Astrocyte of the spinal cord (primary cell): ENCODE measurements at regions not wholly inside any gene's neighbourhood (a gene's known extent, or its start where the extent isn't known, plus 50 kb on each side); places are given as distances from the start of the nearest gene placed in this dataset.

ENCODE experiments used
- DNase-seq: peaks from one replicate; pipeline ENCODE4 v3.0.0; 2011; ENCODE audit warnings: low read depth, low spot score
- H3K4me3 ChIP-seq: 2 replicates; pipeline ENCODE4 v1.5.1; 2011; ENCODE audit warnings: low read depth, mild to moderate bottlenecking, low read length, moderate library complexity
- in situ Hi-C: cut with HindIII; loops from 2 replicates; pipeline ENCODE4 v1.10.0; 2017; ENCODE audit warnings: low sequenced_read_pairs
- TF ChIP-seq, protein P1 (sequence below): IDR thresholded peaks from 2 replicates; pipeline ENCODE4 v1.5.1; 2012; ENCODE audit warnings: low read depth, mild to moderate bottlenecking, low read length, inconsistent platforms

DNA sequence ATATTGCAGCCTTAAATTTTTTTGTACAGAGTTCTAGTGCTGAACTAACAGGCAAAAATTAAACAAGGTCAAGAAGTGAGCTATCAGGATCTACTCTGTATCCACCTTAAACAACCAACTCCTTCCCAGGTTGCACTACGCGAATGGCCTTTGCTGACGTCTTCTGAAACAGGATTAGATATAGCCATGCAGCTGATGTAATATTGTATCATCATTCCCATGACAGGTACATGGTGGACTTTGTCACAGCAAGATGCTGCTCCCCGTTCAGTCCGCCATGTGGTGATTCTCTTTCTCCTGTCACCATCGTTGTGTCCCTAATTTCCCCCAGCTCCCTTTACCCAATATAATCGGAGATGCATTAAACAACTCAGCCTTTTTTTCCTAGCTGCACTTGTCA is 328.9 kb downstream of the DEPDC1B start:
- in situ Hi-C loops = no loop called here
- TF ChIP-seq, protein P1, sequence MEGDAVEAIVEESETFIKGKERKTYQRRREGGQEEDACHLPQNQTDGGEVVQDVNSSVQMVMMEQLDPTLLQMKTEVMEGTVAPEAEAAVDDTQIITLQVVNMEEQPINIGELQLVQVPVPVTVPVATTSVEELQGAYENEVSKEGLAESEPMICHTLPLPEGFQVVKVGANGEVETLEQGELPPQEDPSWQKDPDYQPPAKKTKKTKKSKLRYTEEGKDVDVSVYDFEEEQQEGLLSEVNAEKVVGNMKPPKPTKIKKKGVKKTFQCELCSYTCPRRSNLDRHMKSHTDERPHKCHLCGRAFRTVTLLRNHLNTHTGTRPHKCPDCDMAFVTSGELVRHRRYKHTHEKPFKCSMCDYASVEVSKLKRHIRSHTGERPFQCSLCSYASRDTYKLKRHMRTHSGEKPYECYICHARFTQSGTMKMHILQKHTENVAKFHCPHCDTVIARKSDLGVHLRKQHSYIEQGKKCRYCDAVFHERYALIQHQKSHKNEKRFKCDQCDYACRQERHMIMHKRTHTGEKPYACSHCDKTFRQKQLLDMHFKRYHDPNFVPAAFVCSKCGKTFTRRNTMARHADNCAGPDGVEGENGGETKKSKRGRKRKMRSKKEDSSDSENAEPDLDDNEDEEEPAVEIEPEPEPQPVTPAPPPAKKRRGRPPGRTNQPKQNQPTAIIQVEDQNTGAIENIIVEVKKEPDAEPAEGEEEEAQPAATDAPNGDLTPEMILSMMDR = no peak
- no peak for DNase-seq
- no peak overlapping the region for H3K4me3 ChIP-seq

DNA sequence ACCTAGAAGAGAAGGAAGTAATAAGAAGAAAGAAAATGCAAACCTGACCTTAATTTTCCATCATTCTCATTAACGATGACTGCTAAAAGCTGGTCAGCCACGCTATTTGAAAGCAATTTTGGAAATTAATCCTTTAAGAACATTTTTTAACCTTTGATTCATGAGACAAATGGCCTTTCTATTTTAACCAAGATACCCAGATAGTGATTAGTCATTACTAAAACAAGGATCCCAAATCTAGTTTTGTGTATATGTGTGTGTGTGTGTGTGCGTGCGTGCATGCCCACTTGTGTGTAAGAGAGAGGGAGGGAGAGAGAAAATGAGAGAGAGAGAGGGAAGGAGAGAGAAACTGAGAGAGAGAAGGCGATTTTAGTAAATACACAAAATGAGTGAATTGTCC is 329.5 kb downstream of the DEPDC1B start:
- TF ChIP-seq, protein P1 = no peak
- H3K4me3 ChIP-seq = no peak overlapping the region
- no peak for DNase-seq
- in situ Hi-C loops = no loop called here

DNA sequence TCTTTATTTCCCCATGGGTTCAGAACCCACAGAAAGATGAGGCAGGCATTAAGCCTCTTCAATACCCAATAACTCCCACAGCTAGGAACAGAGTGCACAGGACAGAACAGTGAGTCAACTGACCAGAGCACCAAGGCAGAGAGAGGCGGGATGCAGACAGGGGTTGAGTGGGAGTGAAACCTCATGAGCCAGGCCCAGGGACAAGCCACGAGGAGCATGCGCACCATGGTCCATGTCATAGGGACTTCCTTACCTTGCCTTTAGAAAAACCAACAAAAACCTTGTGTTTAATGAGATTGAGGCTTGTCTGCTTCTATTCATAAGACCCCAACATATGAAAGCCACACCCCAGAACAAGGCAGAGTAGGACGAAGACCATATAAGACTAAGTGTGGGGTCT is 330.6 kb downstream of the DEPDC1B start:
- in situ Hi-C loops = no loop called here
- TF ChIP-seq, protein P1 = no peak
- no peak for DNase-seq
- H3K4me3 ChIP-seq = no peak overlapping the region

DNA sequence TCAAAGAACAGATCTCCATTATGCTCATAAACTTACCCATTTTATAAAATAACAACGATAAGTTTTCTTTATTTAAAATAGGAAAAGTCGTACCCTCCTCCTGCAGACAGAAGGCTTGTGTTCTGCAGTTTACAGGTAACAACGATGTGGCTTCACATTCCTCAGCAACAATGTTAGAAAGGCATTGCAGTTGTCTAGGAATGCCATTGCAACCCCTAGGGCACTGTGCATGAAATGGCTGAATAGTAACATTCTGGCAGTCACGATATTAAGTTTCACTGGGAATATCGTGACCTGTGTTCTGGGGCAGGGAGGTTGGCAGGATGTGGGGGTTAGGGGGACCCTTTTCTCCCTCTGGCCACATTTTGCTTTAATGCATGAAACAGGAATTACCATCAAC is 331.9 kb downstream of the DEPDC1B start:
- DNase-seq = no peak
- TF ChIP-seq, protein P1 = no peak
- in situ Hi-C loops = no loop called here
- H3K4me3 ChIP-seq = no peak overlapping the region

DNA sequence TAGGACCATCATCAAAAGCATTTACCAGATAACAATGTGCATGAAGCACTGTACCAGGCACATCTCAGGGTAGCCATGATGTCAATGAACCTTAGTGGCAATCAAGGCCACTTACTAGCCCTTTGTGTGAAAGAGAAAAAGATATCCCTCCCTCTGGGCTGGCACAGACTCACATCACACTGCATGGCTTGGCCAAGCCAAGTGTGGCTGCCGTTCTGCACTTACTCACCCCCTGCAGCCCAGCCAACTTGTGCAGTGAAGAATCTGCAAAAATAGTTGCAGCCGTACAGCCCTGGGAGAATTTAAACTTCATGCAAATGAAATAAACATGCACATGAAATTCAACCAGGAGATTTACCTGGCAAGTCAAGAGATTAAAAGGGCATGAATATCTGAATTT is 333.5 kb downstream of the DEPDC1B start:
- in situ Hi-C loops = no loop called here
- H3K4me3 ChIP-seq = no peak overlapping the region
- peak; percentile 19 for DNase-seq
- TF ChIP-seq, protein P1 = no peak

DNA sequence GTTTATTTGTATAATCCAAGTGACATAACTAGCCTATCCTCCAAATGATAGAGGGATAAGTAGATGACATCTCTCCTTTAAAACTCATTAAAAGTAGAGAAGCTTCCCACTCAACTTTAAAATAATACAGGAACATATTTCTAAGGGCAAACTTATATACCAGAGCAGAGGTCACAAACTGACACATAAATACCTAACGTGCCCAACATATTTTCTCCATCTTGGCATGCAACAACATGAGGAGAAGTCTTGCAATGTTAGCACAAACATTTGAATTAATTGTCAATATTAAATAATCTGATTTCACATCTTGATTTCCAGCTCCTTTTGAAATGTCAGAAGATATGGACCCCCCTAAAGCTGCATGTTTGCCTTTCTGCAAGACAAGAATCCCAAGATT is 335.0 kb downstream of the DEPDC1B start:
- TF ChIP-seq, protein P1 = no peak
- H3K4me3 ChIP-seq = no peak overlapping the region
- in situ Hi-C loops = no loop called here
- no peak for DNase-seq

DNA sequence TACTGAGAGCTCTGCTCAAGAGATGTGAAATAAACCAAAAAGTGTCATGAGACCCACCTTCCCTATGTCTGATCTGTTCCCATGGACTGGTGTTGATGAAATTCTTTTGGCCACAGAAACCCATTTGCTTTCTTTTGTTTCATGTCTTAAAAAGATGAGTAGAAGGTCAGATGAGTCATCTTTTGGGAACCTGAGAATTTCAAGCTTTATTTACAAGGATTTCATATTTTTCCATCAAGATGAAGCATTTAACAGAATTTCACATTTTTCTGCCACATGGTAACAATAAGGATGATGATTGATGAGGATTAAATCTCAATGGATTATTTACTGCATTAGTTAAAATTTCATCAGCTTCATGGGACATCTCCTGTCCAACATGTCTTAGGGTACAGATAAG is 337.8 kb downstream of the DEPDC1B start:
- H3K4me3 ChIP-seq = no peak overlapping the region
- in situ Hi-C loops = no loop called here
- peak; percentile 64 for DNase-seq
- TF ChIP-seq, protein P1 = no peak
